WERI-Rb-1 (cell line): ENCODE measurements at regions not wholly inside any gene's neighbourhood (a gene's known extent, or its start where the extent isn't known, plus 50 kb on each side); places are given as distances from the start of the nearest gene placed in this dataset.
"Not testable (repeated sequence)": the region's sequence is repeated elsewhere in the genome, so short reads cannot be mapped to it uniquely, and the experiment has no call there.

Experiments
- DNase-seq: peaks from one replicate; pipeline ENCODE4 v3.0.0-alpha.2; 2020
- H3K27ac ChIP-seq: fragments of 250-450 bp; sonication (Bioruptor Pico); 2 replicates; pipeline ENCODE4 v1.5.1; 2020; ENCODE audit warnings: mild to moderate bottlenecking, moderate library complexity
- H3K27me3 ChIP-seq: fragments of 250-450 bp; sonication (Bioruptor Pico); 2 replicates; pipeline ENCODE4 v1.5.1; 2021; ENCODE audit warnings: mild to moderate bottlenecking, low read depth, moderate library complexity; ENCODE audit not compliant: insufficient read depth, severe bottlenecking
- H3K36me3 ChIP-seq: fragments of 250-450 bp; sonication (Bioruptor Pico); 2 replicates; pipeline ENCODE4 v1.5.1; 2020; ENCODE audit warnings: mild to moderate bottlenecking, moderate library complexity
- H3K4me3 ChIP-seq: 2 replicates; pipeline ENCODE4 v1.5.1; 2011; ENCODE audit warnings: low read depth, mild to moderate bottlenecking, control low read depth, low read length
- H3K9me3 ChIP-seq: fragments of 250-450 bp; sonication (Bioruptor Pico); 2 replicates; pipeline ENCODE4 v1.5.1; 2021; ENCODE audit warnings: mild to moderate bottlenecking, moderate library complexity; ENCODE audit not compliant: severe bottlenecking
- TF ChIP-seq, protein P1 (sequence below): IDR thresholded peaks from 2 replicates; pipeline ENCODE4 v1.5.1; 2011; ENCODE audit warnings: low read depth, mild to moderate bottlenecking, control low read depth, inconsistent platforms, low read length

DNA sequence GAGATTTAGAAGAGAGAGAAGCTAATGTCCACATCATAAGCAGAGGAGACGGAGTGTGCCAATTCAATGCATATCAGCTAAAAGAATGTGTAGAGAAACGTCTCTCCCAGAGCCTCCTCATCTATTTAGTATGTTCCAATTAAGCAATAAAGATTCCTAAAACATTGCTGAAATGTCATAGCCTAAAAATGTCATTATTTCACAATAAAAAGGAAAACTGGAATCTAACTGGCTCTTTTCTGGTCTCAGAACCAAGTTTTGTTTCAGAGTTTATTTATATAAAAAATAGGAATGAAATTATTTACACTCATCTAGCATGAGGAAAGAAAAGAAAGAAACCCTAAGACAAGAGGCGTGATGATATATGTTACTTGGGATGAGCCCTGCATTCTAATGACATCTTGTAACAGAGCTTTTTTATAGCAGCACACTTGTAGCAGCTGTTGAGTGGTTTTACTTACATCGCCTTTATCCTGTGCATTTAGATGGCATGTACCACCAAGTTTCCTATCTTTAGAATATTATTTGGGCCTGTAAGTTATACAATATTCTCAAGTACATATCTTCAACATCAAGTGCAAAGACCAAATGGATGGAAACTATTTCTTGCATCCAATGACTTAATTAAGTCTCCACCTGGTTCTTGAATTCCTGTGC, 266.3 kb upstream of the PRKD1 start:
- TF ChIP-seq, protein P1, sequence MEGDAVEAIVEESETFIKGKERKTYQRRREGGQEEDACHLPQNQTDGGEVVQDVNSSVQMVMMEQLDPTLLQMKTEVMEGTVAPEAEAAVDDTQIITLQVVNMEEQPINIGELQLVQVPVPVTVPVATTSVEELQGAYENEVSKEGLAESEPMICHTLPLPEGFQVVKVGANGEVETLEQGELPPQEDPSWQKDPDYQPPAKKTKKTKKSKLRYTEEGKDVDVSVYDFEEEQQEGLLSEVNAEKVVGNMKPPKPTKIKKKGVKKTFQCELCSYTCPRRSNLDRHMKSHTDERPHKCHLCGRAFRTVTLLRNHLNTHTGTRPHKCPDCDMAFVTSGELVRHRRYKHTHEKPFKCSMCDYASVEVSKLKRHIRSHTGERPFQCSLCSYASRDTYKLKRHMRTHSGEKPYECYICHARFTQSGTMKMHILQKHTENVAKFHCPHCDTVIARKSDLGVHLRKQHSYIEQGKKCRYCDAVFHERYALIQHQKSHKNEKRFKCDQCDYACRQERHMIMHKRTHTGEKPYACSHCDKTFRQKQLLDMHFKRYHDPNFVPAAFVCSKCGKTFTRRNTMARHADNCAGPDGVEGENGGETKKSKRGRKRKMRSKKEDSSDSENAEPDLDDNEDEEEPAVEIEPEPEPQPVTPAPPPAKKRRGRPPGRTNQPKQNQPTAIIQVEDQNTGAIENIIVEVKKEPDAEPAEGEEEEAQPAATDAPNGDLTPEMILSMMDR: no peak
- Histone ChIP-seq H3K36me3 (no peaks in the 10 kb centered on the region), H3K4me3 (no peak overlapping the region), H3K27ac (no peak overlapping the region), H3K9me3 (no peaks in the 10 kb centered on the region), H3K27me3 (no peaks in the 10 kb centered on the region)
- no peak for DNase-seq

DNA sequence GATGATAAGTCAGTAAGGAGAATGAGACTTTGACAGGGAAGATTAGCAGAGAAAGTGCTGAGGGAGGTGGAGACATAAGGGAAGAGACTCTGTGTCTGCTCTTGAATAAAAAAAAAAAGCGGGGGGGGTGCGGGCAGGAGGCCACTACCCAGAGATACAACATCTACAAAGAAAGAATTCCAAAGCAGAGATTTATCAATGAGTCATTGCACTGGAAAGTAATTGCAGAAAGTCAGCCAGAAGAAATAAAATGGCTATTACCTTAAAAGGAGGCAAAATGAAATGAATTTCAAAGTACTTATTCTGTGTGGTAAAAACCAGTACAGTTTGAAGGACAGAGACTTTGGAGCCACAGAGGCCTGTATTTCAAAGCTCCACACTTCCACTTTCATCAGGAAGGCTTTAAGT, 267.1 kb upstream of the PRKD1 start:
- no peaks in the 10 kb centered on the region for H3K36me3 ChIP-seq
- H3K9me3 ChIP-seq: no peaks in the 10 kb centered on the region
- H3K27me3 ChIP-seq: no peaks in the 10 kb centered on the region
- H3K4me3 ChIP-seq: no peak overlapping the region
- TF ChIP-seq, protein P1: no peak
- H3K27ac ChIP-seq: no peak overlapping the region
- DNase-seq: no peak

DNA sequence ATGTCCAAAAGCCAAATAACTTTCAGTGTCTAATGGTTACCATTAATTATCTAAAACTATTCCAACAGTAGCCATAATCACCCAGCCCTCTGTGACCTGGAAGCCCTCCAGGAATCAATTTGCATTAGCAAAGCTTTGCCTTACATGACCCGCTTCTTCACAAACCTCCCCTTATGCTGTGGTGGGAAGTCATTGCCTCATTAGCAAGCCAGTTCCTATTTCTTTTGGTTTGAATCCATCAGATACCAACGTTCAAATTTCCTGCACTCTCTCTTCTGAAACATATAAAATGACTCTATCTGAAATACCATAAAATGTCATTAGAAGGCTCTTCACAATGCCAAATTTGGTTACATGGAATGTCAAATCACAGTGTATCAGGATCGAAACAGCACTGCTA, 268.3 kb upstream of the PRKD1 start:
- TF ChIP-seq, protein P1: no peak
- no peak overlapping the region for H3K4me3 ChIP-seq
- H3K9me3 ChIP-seq: no peaks in the 10 kb centered on the region
- no peaks in the 10 kb centered on the region for H3K36me3 ChIP-seq
- H3K27ac ChIP-seq: no peak overlapping the region
- peak; percentile 47 for DNase-seq
- no peaks in the 10 kb centered on the region for H3K27me3 ChIP-seq

DNA sequence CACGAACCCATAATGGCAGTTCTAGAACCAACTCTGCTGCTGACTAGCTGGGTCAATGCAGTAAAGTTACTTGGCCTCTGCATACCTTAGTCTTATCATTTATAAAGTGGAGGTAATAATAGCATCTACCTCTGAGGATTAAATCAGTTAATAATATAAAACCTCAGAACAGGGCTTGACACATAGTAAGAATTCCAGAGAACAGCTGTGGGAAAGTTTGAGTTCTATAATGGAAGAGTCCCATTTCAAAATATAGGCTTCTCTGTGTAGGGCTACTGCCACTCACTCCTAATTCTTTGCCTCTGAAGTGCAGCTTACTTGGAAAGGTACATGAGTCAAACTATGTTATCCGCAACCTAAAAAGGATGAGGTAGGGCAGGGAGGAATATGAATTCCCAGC, 269.2 kb upstream of the PRKD1 start:
- Histone ChIP-seq H3K27me3 (no peaks in the 10 kb centered on the region), H3K27ac (no peak overlapping the region), H3K9me3 (no peaks in the 10 kb centered on the region), H3K36me3 (no peaks in the 10 kb centered on the region), H3K4me3 (no peak overlapping the region)
- TF ChIP-seq, protein P1: no peak
- DNase-seq: no peak

DNA sequence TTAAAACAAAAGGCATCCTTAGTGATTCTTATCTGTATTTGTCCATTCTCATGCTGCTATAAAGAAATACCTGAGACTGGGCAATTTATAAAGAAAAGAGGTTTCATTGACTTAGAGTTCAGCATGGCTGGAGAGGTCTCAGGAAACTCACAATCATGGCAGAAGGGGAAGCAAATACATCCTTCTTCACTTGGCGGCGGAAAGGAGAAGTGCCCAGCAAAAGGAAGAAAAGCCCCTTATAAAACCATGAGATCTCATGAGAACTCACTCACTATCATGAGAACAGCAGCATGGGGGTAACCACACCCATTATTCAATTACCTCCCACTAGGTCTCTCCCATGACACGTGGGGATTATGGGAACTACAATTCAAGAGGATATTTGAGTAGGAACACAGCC, 271.1 kb upstream of the PRKD1 start:
- not testable (repeated sequence) for H3K4me3 ChIP-seq, DNase-seq, H3K27me3 ChIP-seq, H3K36me3 ChIP-seq, H3K27ac ChIP-seq, H3K9me3 ChIP-seq

DNA sequence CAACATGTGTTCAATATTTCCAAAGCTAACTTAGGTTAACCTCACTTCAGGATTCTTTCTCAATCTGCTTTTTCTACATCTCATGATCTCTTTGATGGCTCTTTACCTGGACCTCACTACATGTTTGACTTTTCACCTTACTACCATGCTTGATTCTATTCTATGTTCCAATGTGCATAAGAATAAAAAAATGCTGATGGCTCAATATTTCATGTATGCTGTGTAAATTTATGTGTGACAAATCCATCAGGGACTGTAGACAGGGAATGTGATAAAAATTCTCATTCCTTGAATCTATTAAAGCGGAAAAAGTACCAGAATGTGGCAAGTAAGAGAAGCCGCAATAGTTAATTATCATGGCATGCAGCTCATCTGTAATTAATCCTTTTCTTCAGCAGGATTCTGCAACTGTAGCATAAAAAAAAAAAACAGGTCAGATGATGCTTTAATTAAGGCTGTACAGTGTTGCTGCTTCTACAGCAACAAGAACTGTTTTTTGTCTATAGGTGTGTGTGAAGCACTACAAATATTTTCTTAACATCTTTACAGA, 276.9 kb upstream of the PRKD1 start:
- DNase-seq: no peak
- H3K27me3 ChIP-seq: no peaks in the 10 kb centered on the region
- H3K27ac ChIP-seq: no peak overlapping the region
- TF ChIP-seq, protein P1: no peak
- H3K36me3 ChIP-seq: no peaks in the 10 kb centered on the region
- no peak overlapping the region for H3K4me3 ChIP-seq
- no peaks in the 10 kb centered on the region for H3K9me3 ChIP-seq
